ENCODE measurements at regions not wholly inside any gene's neighbourhood (a gene's known extent, or its start where the extent isn't known, plus 50 kb on each side); places are given as distances from the start of the nearest gene placed in this dataset.
A peak's percentile ranks its signal among the peaks of the same experiment; 100 is the strongest.

DNA sequence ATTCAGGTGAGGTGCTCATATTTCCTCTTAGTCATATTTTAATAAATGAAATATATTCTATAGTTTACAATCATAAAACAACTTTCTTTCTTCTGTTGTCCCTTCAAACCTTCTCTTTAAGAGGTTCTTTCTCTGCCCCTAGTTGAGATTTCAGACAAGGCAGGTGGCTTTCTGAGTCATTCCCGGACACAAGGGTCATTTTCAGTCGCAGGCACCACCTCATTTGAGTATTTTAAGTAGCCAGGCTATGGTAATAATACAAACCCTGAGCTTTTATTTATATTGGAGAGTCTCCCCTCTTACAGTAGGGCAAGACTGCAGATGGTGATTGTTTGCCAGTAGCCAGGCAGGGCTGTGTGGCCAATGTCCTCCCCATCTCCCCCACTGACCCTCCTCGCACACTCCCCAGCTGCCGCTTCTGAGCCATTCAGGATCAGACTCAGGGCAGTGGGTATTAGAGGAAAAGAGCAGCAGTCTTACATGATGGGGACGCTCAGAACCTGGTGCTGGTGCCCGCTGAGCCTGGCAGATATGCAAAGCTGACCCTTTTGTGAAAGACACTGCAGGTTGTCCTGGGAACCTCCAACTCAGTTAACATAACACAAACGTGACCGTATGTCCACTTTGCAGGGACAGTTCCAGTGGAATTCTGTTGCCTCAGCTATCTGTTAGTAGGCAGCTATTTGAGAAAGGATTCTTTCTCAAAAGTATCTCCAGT lies 101.1 kb upstream of the BCL2L14 start:
- Histone ChIP-seq H3K27ac (no peak overlapping the region), H3K4me2 (no peak overlapping the region), H3K9me3 (replicated peaks in 1 of 11) (peaks cover 0 to 6% (median 0%) of the 10 kb centered on the region in 11 experiments; a peak in 2 of 22 replicates), H3K36me3 (no peaks in the 10 kb centered on the region), H3K9ac (no peak overlapping the region), H4K20me1 (no peaks in the 10 kb centered on the region), H3K4me1 (peaks cover 0 to 7% (median under 1%) of the 10 kb centered on the region in 10 experiments; a peak in 5 of 20 replicates), H3K4me3 (no peak overlapping the region), H3K27me3 (no peaks in the 10 kb centered on the region)
- no peak for TF ChIP-seq Cebpa-rat (IDR thresholded peaks at IDR 0.05)

DNA sequence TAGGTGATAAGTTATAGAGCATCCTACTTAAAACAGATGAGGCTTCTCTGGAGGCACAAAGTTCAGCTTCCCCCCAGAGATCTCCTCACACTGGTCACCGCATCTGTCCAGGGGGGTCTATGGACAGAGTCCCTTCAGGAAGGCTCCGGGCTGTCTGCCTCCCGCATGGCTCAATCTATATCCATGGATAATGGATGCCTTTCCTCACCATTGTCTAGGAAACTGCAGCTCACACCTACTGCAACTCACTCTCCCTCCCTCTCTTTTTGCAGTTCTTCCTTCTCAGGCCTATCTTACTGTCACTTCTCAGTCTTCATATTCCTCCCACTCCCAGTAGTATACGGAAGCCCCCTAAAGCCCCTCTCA lies 100.6 kb upstream of the BCL2L14 start:
- no peak for TF ChIP-seq Cebpa-rat (IDR thresholded peaks at IDR 0.05)
- Histone ChIP-seq H3K4me3 (no peak overlapping the region), H3K36me3 (no peaks in the 10 kb centered on the region), H3K27ac (no peak overlapping the region), H3K4me2 (no peak overlapping the region), H3K9me3 (replicated peaks in 1 of 11) (peaks cover 0 to 6% (median 0%) of the 10 kb centered on the region in 11 experiments; a peak in 1 of 22 replicates), H3K4me1 (peaks cover 0 to 7% (median 0%) of the 10 kb centered on the region in 10 experiments; a peak in 4 of 20 replicates), H4K20me1 (no peaks in the 10 kb centered on the region), H3K9ac (no peak overlapping the region), H3K27me3 (no peaks in the 10 kb centered on the region)

DNA sequence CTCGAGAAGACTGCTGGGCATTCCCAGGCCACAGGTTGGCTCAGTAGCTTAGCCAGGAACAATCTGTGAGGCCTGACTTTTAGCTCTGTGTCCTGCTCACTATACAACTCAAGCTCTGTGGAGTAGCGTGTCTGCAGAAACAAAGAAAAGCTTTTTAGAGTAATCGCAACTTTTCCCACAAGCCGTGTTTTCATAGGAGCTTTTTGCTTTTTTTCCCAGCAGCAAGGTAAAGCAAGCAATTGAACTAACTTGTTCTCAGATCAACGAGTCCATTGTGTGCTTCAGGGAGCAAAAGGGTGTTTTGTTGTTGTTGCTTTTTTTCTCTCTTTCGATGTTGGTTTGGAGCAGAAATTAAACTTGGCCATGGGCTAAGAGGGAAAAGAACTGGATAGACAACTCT lies 97.3 kb upstream of the BCL2L14 start:
- Histone ChIP-seq H3K9me3 (replicated peaks in 1 of 11) (peaks cover 0 to 9% (median 4%) of the 10 kb centered on the region in 11 experiments; a peak in 3 of 22 replicates), H3K4me3 (no peak overlapping the region), H3K4me1 (peaks cover 5 to 12% (median 8%) of the 10 kb centered on the region in 10 experiments; a peak in 18 of 20 replicates), H3K27ac (no peak overlapping the region), H3K27me3 (no peaks in the 10 kb centered on the region), H3K9ac (no peak overlapping the region), H3K36me3 (no peaks in the 10 kb centered on the region), H3K4me2 (no peak overlapping the region), H4K20me1 (no peaks in the 10 kb centered on the region)
- TF ChIP-seq Cebpa-rat (IDR thresholded peaks at IDR 0.05): no peak

DNA sequence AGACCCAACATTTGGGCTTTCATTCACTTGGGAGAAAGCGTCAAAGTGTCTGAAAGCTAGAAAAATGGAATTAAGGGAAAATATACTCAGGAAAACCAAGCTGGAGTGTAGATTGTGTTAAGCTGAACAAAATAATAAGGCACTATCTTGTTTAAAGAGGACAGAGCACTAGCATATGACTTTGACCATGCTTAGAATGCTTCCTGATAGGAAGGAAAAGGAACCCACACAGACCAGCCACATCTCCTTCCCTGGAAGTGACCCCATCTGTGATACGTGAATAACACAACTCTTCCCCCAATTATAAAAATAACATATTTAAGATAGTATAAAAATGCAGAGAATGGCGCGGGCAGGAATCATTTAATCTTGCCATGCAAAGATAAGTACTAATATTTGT lies 94.7 kb upstream of the BCL2L14 start:
- TF ChIP-seq Cebpa-rat (IDR thresholded peaks at IDR 0.05): no peak
- peaks cover 18 to 25% (median 22%) of the 10 kb centered on the region in 10 experiments for H3K4me1 ChIP-seq
- H3K27ac ChIP-seq: no peak overlapping the region

GRCh38 chr12:11978726-11979384 lies 91.9 kb upstream of the BCL2L14 start:
- Histone ChIP-seq H3K27ac (no peak overlapping the region), H3K4me1 (peaks cover 25 to 34% (median 31%) of the 10 kb centered on the region in 10 experiments), H3K9me3 (replicated peaks in 1 of 11) (peaks cover 0 to 7% (median 0%) of the 10 kb centered on the region in 11 experiments; a peak in 2 of 22 replicates), H3K27me3 (no peaks in the 10 kb centered on the region), H3K36me3 (no peaks in the 10 kb centered on the region), H3K4me3 (no peak overlapping the region), H3K4me2 (peak overlapping the region in 2 of 11 experiments; percentile 42 to 77; a peak in 3 of 22 replicates), H4K20me1 (no peaks in the 10 kb centered on the region), H3K9ac (no peak overlapping the region)
- TF ChIP-seq Cebpa-rat (IDR thresholded peaks at IDR 0.05): no peak

More for the DNA sequence above, 94.7 kb upstream of the BCL2L14 start:
- Histone ChIP-seq H3K9ac (no peak overlapping the region), H3K9me3 (replicated peaks in 1 of 11) (peaks cover 0 to 7% (median 3%) of the 10 kb centered on the region in 11 experiments; a peak in 2 of 22 replicates), H3K4me2 (peak overlapping the region; percentile 10 to 71 (median 50); a peak in 20 of 22 replicates), H3K36me3 (no peaks in the 10 kb centered on the region), H4K20me1 (no peaks in the 10 kb centered on the region), H3K4me3 (no peak overlapping the region), H3K27me3 (no peaks in the 10 kb centered on the region)

GRCh38 chr12:11980115-11980514 lies 90.6 kb upstream of the BCL2L14 start:
- Histone ChIP-seq H3K27me3 (no peaks in the 10 kb centered on the region), H3K4me1 (peaks cover 25 to 34% (median 31%) of the 10 kb centered on the region in 10 experiments), H3K4me2 (peak overlapping the region in 10 of 11 experiments; percentile 0 to 88 (median 55); a peak in 15 of 22 replicates), H3K9me3 (replicated peaks in 1 of 11) (peaks cover 0 to 7% (median 0%) of the 10 kb centered on the region in 11 experiments; a peak in 2 of 22 replicates), H3K4me3 (no peak overlapping the region), H3K36me3 (no peaks in the 10 kb centered on the region), H3K9ac (no peak overlapping the region), H3K27ac (no peak overlapping the region), H4K20me1 (no peaks in the 10 kb centered on the region)
- TF ChIP-seq Cebpa-rat (IDR thresholded peaks at IDR 0.05): no peak

DNA sequence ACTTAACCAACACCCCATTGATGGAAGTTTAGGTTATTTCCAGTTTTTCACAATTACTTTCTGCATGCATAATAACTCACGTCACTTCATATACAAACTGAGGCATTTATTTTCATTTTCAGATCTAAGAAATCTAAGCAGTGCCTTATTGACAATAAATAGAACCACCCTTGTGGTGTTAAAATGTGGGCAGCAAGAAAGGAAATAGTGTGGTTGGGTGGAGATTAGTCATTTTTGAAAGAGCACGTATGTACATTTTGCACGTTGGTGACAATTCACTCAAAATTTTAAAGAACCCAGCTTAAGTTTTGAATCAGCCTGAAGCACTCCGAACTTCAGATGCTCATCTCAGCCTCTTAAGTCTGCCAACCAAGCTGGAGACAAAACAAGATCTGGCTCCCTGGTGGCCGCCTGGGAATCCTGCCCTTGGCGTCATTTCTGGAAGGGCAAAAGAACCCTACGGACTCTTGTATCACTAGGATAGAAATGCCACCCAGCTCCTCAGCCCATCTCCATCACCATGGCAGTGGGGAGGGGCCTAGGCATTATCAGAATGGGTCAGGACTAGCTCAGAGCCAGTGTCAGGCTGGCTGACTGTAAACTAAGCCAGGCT lies 89.5 kb upstream of the BCL2L14 start:
- no peaks in the 10 kb centered on the region for H3K27me3 ChIP-seq
- H3K9me3 ChIP-seq (replicated peaks in 1 of 11): peaks cover 0 to 7% (median 0%) of the 10 kb centered on the region in 11 experiments; a peak in 2 of 22 replicates
- peak overlapping the region in 7 of 11 experiments; percentile 4 to 47 (median 39); a peak in 9 of 22 replicates for H3K27ac ChIP-seq
- H4K20me1 ChIP-seq: no peaks in the 10 kb centered on the region
- H3K4me3 ChIP-seq: no peak overlapping the region
- H3K9ac ChIP-seq: peak overlapping the region in 1 of 11 experiments; percentile 18; a peak in 1 of 22 replicates
- peaks cover 18 to 29% (median 25%) of the 10 kb centered on the region in 10 experiments for H3K4me1 ChIP-seq
- H3K4me2 ChIP-seq: peak overlapping the region; percentile 28 to 88 (median 55); a peak in 21 of 22 replicates
- no peak for TF ChIP-seq Cebpa-rat (IDR thresholded peaks at IDR 0.05)
- no peaks in the 10 kb centered on the region for H3K36me3 ChIP-seq

DNA sequence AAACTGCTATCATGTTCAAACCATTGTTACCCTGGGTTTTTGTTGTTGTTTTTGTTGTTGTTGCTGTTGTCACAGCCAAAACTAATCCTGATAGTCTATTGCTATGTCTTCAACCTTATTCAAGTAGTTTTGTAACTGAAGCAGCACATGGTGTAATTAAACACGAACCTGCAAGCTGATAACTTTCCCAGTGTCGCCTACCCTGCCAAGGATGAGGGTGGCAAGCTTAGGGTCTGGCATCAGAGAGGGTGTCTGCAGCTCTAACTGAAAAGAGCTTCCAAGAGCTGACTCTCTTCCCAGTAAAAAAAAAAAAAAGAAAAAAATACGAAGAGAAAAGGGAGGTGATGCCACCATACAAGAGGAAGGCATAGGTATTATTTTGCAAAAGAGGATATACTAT lies 86.3 kb upstream of the BCL2L14 start:
- TF ChIP-seq Cebpa-rat (IDR thresholded peaks at IDR 0.05): no peak
- Histone ChIP-seq H3K9ac (no peak overlapping the region), H3K27me3 (no peaks in the 10 kb centered on the region), H4K20me1 (no peaks in the 10 kb centered on the region), H3K4me1 (peaks cover 17 to 28% (median 22%) of the 10 kb centered on the region in 10 experiments), H3K4me3 (no peak overlapping the region), H3K9me3 (replicated peaks in 1 of 11) (peaks cover 0 to 6% (median 0%) of the 10 kb centered on the region in 11 experiments; a peak in 1 of 22 replicates), H3K4me2 (no peak overlapping the region), H3K36me3 (no peaks in the 10 kb centered on the region), H3K27ac (no peak overlapping the region)

DNA sequence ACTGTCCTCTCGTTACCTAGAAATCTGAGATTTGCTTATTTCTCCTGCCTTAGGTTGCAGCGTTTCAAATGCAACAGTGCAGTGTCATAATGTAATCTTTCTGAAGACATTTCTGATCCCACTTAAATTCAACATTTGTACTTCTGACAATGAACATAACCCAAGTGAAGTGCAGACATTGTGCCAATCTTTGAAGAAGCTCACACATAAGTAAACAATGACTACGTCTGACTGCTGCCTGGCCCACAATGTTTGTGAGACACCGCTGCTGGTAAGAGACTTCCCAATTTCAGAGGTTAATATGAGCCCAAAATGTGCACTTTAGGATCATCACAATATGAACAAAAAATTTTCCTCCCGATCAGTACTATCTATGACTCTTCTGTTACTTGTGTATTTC lies 84.6 kb upstream of the BCL2L14 start:
- H3K4me1 ChIP-seq: peaks cover 6 to 11% (median 8%) of the 10 kb centered on the region in 10 experiments
- no peak overlapping the region for H3K9ac ChIP-seq
- no peaks in the 10 kb centered on the region for H3K27me3 ChIP-seq
- TF ChIP-seq Cebpa-rat (IDR thresholded peaks at IDR 0.05): no peak
- H3K4me3 ChIP-seq: no peak overlapping the region
- H4K20me1 ChIP-seq: no peaks in the 10 kb centered on the region
- peaks cover 0 to 6% (median 0%) of the 10 kb centered on the region in 11 experiments; a peak in 1 of 22 replicates for H3K9me3 ChIP-seq (replicated peaks in 1 of 11)
- no peak overlapping the region for H3K4me2 ChIP-seq
- H3K36me3 ChIP-seq: no peaks in the 10 kb centered on the region
- no peak overlapping the region for H3K27ac ChIP-seq

All from BLaER1 treated with 17β-estradiol and CSF1 and Interleukin-3, amounts not matched to agents 10 nM and 100 nM (cell line).